Heart left ventricle (tissue), 16 donors: ENCODE measurements at regions not wholly inside any gene's neighbourhood (a gene's known extent, or its start where the extent isn't known, plus 50 kb on each side); places are given as distances from the start of the nearest gene placed in this dataset.

ENCODE experiments used
- ATAC-seq, 4 donors: fragments of 200-7000 bp; cut with Tn5 transposase; one replicate each; pipeline ENCODE4 v1.9.1; 2020 to 2022; ENCODE audit warnings: moderate library complexity in 4 of 4, mild to moderate bottlenecking in 3 of 4, moderate number of reproducible peaks in 1 of 4
- DNase-seq, 5 donors: peaks; one replicate each; pipeline ENCODE4 v3.0.0-alpha.2; 2020
- H3K27ac ChIP-seq, 12 donors: fragments of 200-600 bp; sonication (generic) in 4 of 12; one replicate each; pipeline versions ENCODE4 v1.5.0 to v1.8.0; 2016 to 2022; ENCODE audit warnings: mild to moderate bottlenecking in 2 of 12
- H3K27me3 ChIP-seq, 9 donors: fragments of 200-600 bp; sonication (generic) in 2 of 9; one replicate each; pipeline versions ENCODE4 v1.5.1 to v1.8.0; 2016 to 2022; ENCODE audit warnings: mild to moderate bottlenecking in 3 of 9
- H3K36me3 ChIP-seq, 9 donors: fragments of 200-600 bp; sonication (generic) in 2 of 9; one replicate each; pipeline versions ENCODE4 v1.5.0 to v1.8.0; 2018 to 2022; ENCODE audit warnings: mild to moderate bottlenecking in 2 of 9
- H3K4me1 ChIP-seq, 12 donors: fragments of 200-600 bp; sonication (generic) in 4 of 12; one replicate each; pipeline versions ENCODE4 v1.5.0 to v1.8.0; 2016 to 2022; ENCODE audit warnings: mild to moderate bottlenecking in 3 of 12
- H3K4me3 ChIP-seq, 12 donors: fragments of 200-600 bp; sonication (generic) in 4 of 12; one replicate each; pipeline versions ENCODE4 v1.5.0 to v1.8.0; 2017 to 2022; ENCODE audit warnings: mild to moderate bottlenecking in 9 of 12, moderate library complexity in 4 of 12
- H3K9me3 ChIP-seq, 12 donors: fragments of 200-600 bp; sonication (generic) in 4 of 12; one replicate each; pipeline versions ENCODE4 v1.5.0 to v1.8.0; 2016 to 2022; ENCODE audit warnings: mild to moderate bottlenecking in 1 of 12
- POLR2A ChIP-seq, 2 donors: fragments of 450-650 bp; IDR thresholded peaks; one replicate each; pipeline ENCODE4 v1.6.1; 2017; ENCODE audit warnings: antibody characterized with exemption in 2 of 2, mild to moderate bottlenecking in 2 of 2, moderate library complexity in 2 of 2
- WGBS, 4 donors: extraction: QIAGEN DNeasy Blood & Tissue Kit in 2 of 4; methylation state at CpG; one replicate each; pipeline versions ENCODE4 v1.1.5 to v1.1.7; 2013 to 2018; 5-methylcytosine and 5-hydroxymethylcytosine counted together
- intact Hi-C, 10 donors: fragments of 100-400 bp; cut with DNase I; formaldehyde crosslinking; loops; one replicate each; pipeline versions ENCODE4 v1.11.1 to v1.14.2; 2022
- TF ChIP-seq, protein P1 (sequence below), 12 donors: fragments of 200-600 bp; sonication (generic) in 4 of 12; IDR thresholded peaks; one replicate each; pipeline versions ENCODE4 v1.5.0 to v1.8.0; 2018 to 2022; ENCODE audit warnings: antibody characterized with exemption in 12 of 12, mild to moderate bottlenecking in 5 of 12
- donor health status: ischemic (EF 13 %, LVEDD 7.1; RV severe dilation, severe dysfunction).
- donor health status: healthy with polysubstance abuse.
- donor health status: DM: no; HTN: yes; CAD: no.
- donor health status: DM: no; HTN: no; CAD: no.
- donor health status: ischemic (EF 25% LVEDD 6.9; RV normal size, moderate dysfunction).
- donor health status: ischemic (EF 25% LVEDD 5.7; RV mildly dilated, moderate dysfunction).
- donor health status: healthy.
- donor health status: DM: yes; HTN: yes; CAD: no.
- donor health status: ischemic (EF 35%, LVEDD 5.7; RV mildly dilated, moderate dysfunction).
- donor health status: nonischemic (EF 11% LVEDD 7.7; RV severe dilation, severe dysfunction).
- donor health status: DM: yes; HTN: yes; CAD: no.
- donor health status: PGD.
- donor health status: ischemic (EF 29% LVEDD 5.4; RV normal size, mild dysfunction).
- donor health status: nonischemic (EF 23%, LVEDD 6.1; RV moderate dilation, normal function).

DNA sequence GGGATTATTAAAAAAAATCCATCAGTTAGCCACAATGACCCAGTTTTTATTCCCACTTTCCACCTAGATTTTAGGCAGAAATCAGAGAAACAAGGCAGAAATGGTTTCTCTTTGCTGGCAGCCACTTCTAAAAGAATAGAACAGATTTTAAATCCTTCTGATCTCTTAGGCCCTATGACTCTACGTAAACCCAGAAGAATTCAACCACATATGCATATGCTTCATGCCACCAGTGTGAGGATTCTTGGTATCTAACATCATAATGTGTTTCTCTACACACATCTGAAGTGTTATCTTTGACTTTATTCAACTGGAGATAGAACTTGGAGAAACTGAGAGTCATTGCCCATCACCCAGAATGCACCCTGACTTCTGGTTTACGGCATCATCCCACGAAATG lies 128.7 kb upstream of the TANK start:
- ATAC-seq (no peak), DNase-seq (no peak)
- TF ChIP-seq POLR2A (IDR thresholded peaks at IDR 0.05) = no peak
- TF ChIP-seq, protein P1, sequence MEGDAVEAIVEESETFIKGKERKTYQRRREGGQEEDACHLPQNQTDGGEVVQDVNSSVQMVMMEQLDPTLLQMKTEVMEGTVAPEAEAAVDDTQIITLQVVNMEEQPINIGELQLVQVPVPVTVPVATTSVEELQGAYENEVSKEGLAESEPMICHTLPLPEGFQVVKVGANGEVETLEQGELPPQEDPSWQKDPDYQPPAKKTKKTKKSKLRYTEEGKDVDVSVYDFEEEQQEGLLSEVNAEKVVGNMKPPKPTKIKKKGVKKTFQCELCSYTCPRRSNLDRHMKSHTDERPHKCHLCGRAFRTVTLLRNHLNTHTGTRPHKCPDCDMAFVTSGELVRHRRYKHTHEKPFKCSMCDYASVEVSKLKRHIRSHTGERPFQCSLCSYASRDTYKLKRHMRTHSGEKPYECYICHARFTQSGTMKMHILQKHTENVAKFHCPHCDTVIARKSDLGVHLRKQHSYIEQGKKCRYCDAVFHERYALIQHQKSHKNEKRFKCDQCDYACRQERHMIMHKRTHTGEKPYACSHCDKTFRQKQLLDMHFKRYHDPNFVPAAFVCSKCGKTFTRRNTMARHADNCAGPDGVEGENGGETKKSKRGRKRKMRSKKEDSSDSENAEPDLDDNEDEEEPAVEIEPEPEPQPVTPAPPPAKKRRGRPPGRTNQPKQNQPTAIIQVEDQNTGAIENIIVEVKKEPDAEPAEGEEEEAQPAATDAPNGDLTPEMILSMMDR (IDR thresholded peaks at IDR 0.05) = no peak
- Histone ChIP-seq H3K4me1 (no peaks in the 10 kb centered on the region), H3K27me3 (no peaks in the 10 kb centered on the region), H3K36me3 (no peaks in the 10 kb centered on the region), H3K4me3 (no peak overlapping the region), H3K9me3 (peaks cover 0 to 5% (median 0%) of the 10 kb centered on the region in 12 donors), H3K27ac (no peak overlapping the region)
- intact Hi-C loops = no loop called here
- 93 to 97% (median 95%) methylated on average over 3 of the region's 3 CpGs for WGBS, 4 donors

DNA sequence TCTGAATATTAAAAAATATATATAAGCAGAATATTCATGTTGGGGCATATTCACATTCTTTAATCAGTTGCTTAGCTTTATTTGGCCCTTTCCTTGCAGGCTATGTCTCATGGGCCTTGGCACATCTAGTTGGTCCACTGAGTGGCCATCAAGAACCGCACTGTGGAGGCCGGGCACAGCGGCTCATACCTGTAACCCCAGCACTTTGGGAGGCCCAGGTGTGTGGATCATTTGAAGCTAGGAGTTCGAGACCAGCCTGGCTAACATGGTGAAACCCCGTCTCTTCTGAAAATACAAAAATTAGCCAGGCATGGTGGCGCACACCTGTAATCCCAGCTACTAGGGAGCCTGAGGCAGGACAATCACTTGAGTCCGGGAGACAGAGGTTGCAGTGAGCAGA lies 127.6 kb upstream of the TANK start:
- no peak for DNase-seq
- no peak for TF ChIP-seq POLR2A (IDR thresholded peaks at IDR 0.05)
- TF ChIP-seq, protein P1 (IDR thresholded peaks at IDR 0.05) = no peak
- WGBS, 4 donors = 93 to 95% (median 94%) methylated on average over 7 of the region's 7 CpGs
- no peaks in the 10 kb centered on the region for H3K27me3 ChIP-seq
- H3K27ac ChIP-seq = no peak overlapping the region
- H3K4me3 ChIP-seq = no peak overlapping the region
- intact Hi-C loops = no loop called here
- no peaks in the 10 kb centered on the region for H3K36me3 ChIP-seq
- H3K9me3 ChIP-seq = peaks cover 0 to 5% (median 0%) of the 10 kb centered on the region in 12 donors
- no peaks in the 10 kb centered on the region for H3K4me1 ChIP-seq
- no peak for ATAC-seq

DNA sequence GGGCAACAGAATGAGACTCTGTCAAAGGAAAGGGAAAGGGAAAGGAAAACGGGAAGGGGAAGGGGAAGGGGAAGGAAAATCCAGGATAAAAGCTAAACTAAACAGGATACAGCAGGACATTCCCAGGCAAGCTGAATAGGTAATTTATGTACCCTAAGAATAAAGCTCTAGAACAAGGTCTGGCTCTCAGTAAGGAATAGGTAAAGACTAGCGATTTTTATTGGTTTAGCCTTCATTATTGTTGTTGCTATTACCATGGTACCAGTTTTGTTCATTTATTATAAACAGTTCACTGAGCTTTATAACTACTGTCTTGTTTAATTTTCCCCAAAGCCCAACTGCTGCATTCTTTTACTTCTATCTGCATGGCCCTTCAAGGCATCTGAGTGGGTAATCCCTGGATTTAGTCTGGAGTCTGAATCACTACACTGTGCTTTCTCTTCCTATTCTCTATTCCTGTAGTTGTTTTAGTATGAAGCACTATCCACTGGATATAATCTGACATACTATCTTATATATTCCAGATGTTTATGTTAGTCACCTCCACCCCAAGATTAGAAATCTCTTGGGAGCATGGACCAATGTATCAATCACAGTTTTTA lies 127.1 kb upstream of the TANK start:
- DNase-seq = no peak
- Histone ChIP-seq H3K27me3 (no peaks in the 10 kb centered on the region), H3K4me1 (no peaks in the 10 kb centered on the region), H3K36me3 (no peaks in the 10 kb centered on the region), H3K9me3 (peaks cover 0 to 5% (median 0%) of the 10 kb centered on the region in 12 donors), H3K27ac (no peak overlapping the region), H3K4me3 (no peak overlapping the region)
- no peak for ATAC-seq
- intact Hi-C loops = no loop called here
- TF ChIP-seq, protein P1 (IDR thresholded peaks at IDR 0.05) = no peak
- no peak for TF ChIP-seq POLR2A (IDR thresholded peaks at IDR 0.05)
- 77 to 82% (median 80%) methylated on average over 2 of the region's 2 CpGs for WGBS, 4 donors

DNA sequence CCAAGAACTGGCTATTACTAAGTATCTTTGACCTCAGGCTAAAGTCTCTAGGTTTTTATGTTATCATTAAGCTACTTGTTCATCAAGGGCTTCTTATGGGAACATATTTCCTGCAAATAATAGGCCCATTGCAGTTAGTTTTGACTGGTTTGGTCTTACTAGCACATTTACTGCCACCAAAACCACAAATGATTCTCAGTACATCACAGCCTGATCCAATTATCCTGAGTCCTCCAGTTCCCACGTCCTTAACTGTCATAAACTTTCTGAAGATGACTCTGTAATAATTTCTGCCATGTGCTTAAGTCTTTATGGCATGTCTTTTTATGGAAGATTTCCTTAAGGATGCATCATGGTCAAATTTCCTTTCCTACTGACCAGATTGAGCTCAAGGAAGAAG lies 123.3 kb upstream of the TANK start:
- Histone ChIP-seq H3K27ac (no peak overlapping the region), H3K36me3 (no peaks in the 10 kb centered on the region), H3K4me1 (no peaks in the 10 kb centered on the region), H3K4me3 (no peak overlapping the region), H3K9me3 (peaks cover 0 to 5% (median 0%) of the 10 kb centered on the region in 12 donors), H3K27me3 (no peaks in the 10 kb centered on the region)
- intact Hi-C loops = no loop called here
- DNase-seq (no peak), ATAC-seq (no peak)
- WGBS, 4 donors = 52 to 75% (median 67%) methylated on average over 1 of the region's 1 CpG
- TF ChIP-seq POLR2A (IDR thresholded peaks at IDR 0.05) = no peak
- TF ChIP-seq, protein P1 (IDR thresholded peaks at IDR 0.05) = no peak
